H1 (cell line): ENCODE measurements at regions not wholly inside any gene's neighbourhood (a gene's known extent, or its start where the extent isn't known, plus 50 kb on each side); places are given as distances from the start of the nearest gene placed in this dataset.

Source experiments
- CTCF ChIA-PET: fragments of 300-600 bp; sonication (Branson Sonifier 250); formaldehyde crosslinking; loops from one replicate; lab custom pipeline; 2021; ENCODE audit not compliant: partially characterized antibody; lab: Charles Lee
- POLR2A ChIA-PET: fragments of 300-600 bp; sonication (Branson Sonifier 250); formaldehyde crosslinking; loops from one replicate; lab custom pipeline; 2021; ENCODE audit warnings: inconsistent platforms; ENCODE audit not compliant: partially characterized antibody; lab: Charles Lee
- DNase-seq, 2 experiments: peaks; one replicate each; pipeline versions ENCODE4 v3.0.0 to v3.0.0-alpha.2; 2010 to 2022; ENCODE audit warnings: low spot score in 2 of 2, low read depth in 1 of 2, mixed read lengths in 1 of 2
- FAIRE-seq: peaks from 2 replicates; lab custom pipeline; 2011; peaks lifted over from hg19 to GRCh38; lab: Jason Lieb, UNC
- H2AFZ ChIP-seq: 2 replicates; pipeline ENCODE4 v1.8.1; 2012; ENCODE audit warnings: low read length, inconsistent platforms
- H2AK5ac ChIP-seq: 2 replicates; pipeline ENCODE4 v1.6.1; 2013; ENCODE audit warnings: low read depth, low read length
- H2BK120ac ChIP-seq: replicated peaks from 2 replicates; pipeline ENCODE3; 2013; ENCODE audit warnings: low read depth, low read length, inconsistent platforms
- H2BK12ac ChIP-seq: 2 replicates; pipeline ENCODE4 v1.6.1; 2013; ENCODE audit warnings: low read depth, low read length
- H2BK15ac ChIP-seq: 2 replicates; pipeline ENCODE4 v1.6.1; 2013; ENCODE audit warnings: low read length
- H2BK20ac ChIP-seq: 2 replicates; pipeline ENCODE4 v1.6.1; 2013; ENCODE audit warnings: low read length
- H2BK5ac ChIP-seq: 2 replicates; pipeline ENCODE4 v1.6.1; 2013; ENCODE audit warnings: low read depth, low read length
- H3K14ac ChIP-seq: 2 replicates; pipeline ENCODE4 v1.6.1; 2013; ENCODE audit warnings: inconsistent platforms; ENCODE audit not compliant: insufficient read length
- H3K18ac ChIP-seq: 2 replicates; pipeline ENCODE4 v1.6.1; 2013; ENCODE audit warnings: low read length; ENCODE audit errors: extremely low read depth
- H3K23ac ChIP-seq: 2 replicates; pipeline ENCODE4 v1.6.1; 2013; ENCODE audit warnings: inconsistent platforms; ENCODE audit not compliant: insufficient read length
- H3K23me2 ChIP-seq: 2 replicates; pipeline ENCODE4 v1.6.1; 2013; ENCODE audit warnings: low read depth, low read length
- H3K27ac ChIP-seq: 2 replicates; pipeline ENCODE4 v1.6.1; 2011; ENCODE audit warnings: low read depth, low read length, inconsistent platforms
- H3K27me3 ChIP-seq, 4 experiments: replicated peaks in 1 of 4; 1 replicate in 1 of 4; 2 replicates in 3 of 4; pipeline versions ENCODE4 v1.6.1 to v1.8.1; 2011 to 2013; ENCODE audit warnings: low read length in 3 of 4, mild to moderate bottlenecking in 3 of 4, inconsistent platforms in 2 of 4, mixed read lengths in 2 of 4, moderate library complexity in 1 of 4; ENCODE audit not compliant: control insufficient read depth in 3 of 4, insufficient read depth in 3 of 4; ENCODE audit errors: extremely low read depth in 1 of 4
- H3K36me3 ChIP-seq, 4 experiments: 2 replicates each; pipeline versions ENCODE4 v1.6.1 to v1.8.1; 2011 to 2013; ENCODE audit warnings: mild to moderate bottlenecking in 4 of 4, low read length in 3 of 4, moderate library complexity in 2 of 4, control low read depth in 1 of 4, inconsistent platforms in 1 of 4; ENCODE audit not compliant: insufficient read depth in 4 of 4, control insufficient read depth in 2 of 4
- H3K4ac ChIP-seq: replicated peaks from 2 replicates; pipeline ENCODE3; 2013; ENCODE audit warnings: low read length, low read depth, mixed read lengths, inconsistent platforms; ENCODE audit not compliant: insufficient read length
- H3K4me1 ChIP-seq, 4 experiments: replicated peaks in 1 of 4; 1 replicate in 1 of 4; 2 replicates in 3 of 4; pipeline versions ENCODE4 v1.6.1 to v1.8.1; 2011 to 2013; ENCODE audit warnings: low read length in 3 of 4, inconsistent platforms in 2 of 4, mixed read lengths in 1 of 4; ENCODE audit not compliant: insufficient read depth in 4 of 4, control insufficient read depth in 3 of 4
- H3K4me2 ChIP-seq, 2 experiments: 2 replicates each; pipeline versions ENCODE4 v1.6.1 to v1.8.1; 2011 to 2013; ENCODE audit warnings: low read depth in 2 of 2, low read length in 2 of 2, control low read depth in 1 of 2, inconsistent platforms in 1 of 2, mild to moderate bottlenecking in 1 of 2; ENCODE audit not compliant: insufficient read depth in 1 of 2
- H3K4me3 ChIP-seq, 4 experiments: fragments of 200-600, 300-600 bp in 1 of 4; sonication (generic), shearing (Covaris generic), sonication (Bioruptor Twin) in 1 of 4; 2 replicates each; pipeline versions ENCODE4 v1.5.1 to v1.8.1; 2011 to 2016; ENCODE audit warnings: low read length in 4 of 4, low read depth in 3 of 4, control low read depth in 2 of 4, inconsistent platforms in 2 of 4, mild to moderate bottlenecking in 2 of 4, mixed read lengths in 1 of 4, moderate library complexity in 1 of 4; ENCODE audit not compliant: insufficient read depth in 2 of 4; ENCODE audit errors: extremely low read depth in 1 of 4
- H3K56ac ChIP-seq: replicated peaks from 2 replicates; pipeline ENCODE3; 2013; ENCODE audit warnings: low read depth, mild to moderate bottlenecking, mixed read lengths, low read length, inconsistent platforms; ENCODE audit not compliant: insufficient read length
- H3K79me1 ChIP-seq: 2 replicates; pipeline ENCODE4 v1.6.1; 2013; ENCODE audit warnings: low read depth, low read length, control low read depth
- H3K79me2 ChIP-seq, 2 experiments: 2 replicates each; pipeline versions ENCODE4 v1.6.1 to v1.8.1; 2012 to 2013; ENCODE audit warnings: low read length in 2 of 2, mild to moderate bottlenecking in 2 of 2, inconsistent platforms in 1 of 2; ENCODE audit not compliant: insufficient read depth in 2 of 2, control insufficient read depth in 1 of 2
- H3K9ac ChIP-seq, 4 experiments: replicated peaks in 1 of 4; 1 replicate in 1 of 4; 2 replicates in 3 of 4; pipeline versions ENCODE4 v1.6.1 to v1.8.1; 2011 to 2013; ENCODE audit warnings: low read depth in 3 of 4, low read length in 3 of 4, control low read depth in 2 of 4, mild to moderate bottlenecking in 2 of 4, moderate library complexity in 2 of 4, inconsistent platforms in 1 of 4; ENCODE audit errors: extremely low read depth in 1 of 4
- H3K9me3 ChIP-seq, 2 experiments: 2 replicates each; pipeline versions ENCODE4 v1.6.1 to v1.8.1; 2012 to 2013; ENCODE audit warnings: mild to moderate bottlenecking in 2 of 2, moderate library complexity in 2 of 2, control low read depth in 1 of 2, inconsistent platforms in 1 of 2, low read depth in 1 of 2, low read length in 1 of 2, mixed read lengths in 1 of 2; ENCODE audit not compliant: insufficient read depth in 2 of 2
- H4K20me1 ChIP-seq, 2 experiments: replicated peaks in 1 of 2; 2 replicates each; pipeline versions ENCODE3 to v1.8.1; 2011 to 2013; ENCODE audit warnings: inconsistent platforms in 2 of 2, low read length in 2 of 2, mild to moderate bottlenecking in 1 of 2; ENCODE audit not compliant: insufficient read depth in 2 of 2, control insufficient read depth in 1 of 2
- H4K5ac ChIP-seq: 2 replicates; pipeline ENCODE4 v1.6.1; 2013; ENCODE audit warnings: low read length, low read depth, mixed read lengths, inconsistent platforms; ENCODE audit not compliant: insufficient read length
- H4K8ac ChIP-seq: 2 replicates; pipeline ENCODE4 v1.8.0; 2013; ENCODE audit warnings: mild to moderate bottlenecking, moderate library complexity, low read length, inconsistent platforms; ENCODE audit not compliant: insufficient read depth; ENCODE audit errors: extremely low read depth
- H4K91ac ChIP-seq: replicated peaks from 2 replicates; pipeline ENCODE3; 2013; ENCODE audit warnings: low read length, mixed read lengths, inconsistent platforms; ENCODE audit not compliant: insufficient read length
- BRCA1 ChIP-seq: IDR thresholded peaks from 2 replicates; pipeline ENCODE4 v1.6.1; 2012; ENCODE audit warnings: low read depth, low read length, improper control_type of control experiment
- CEBPB ChIP-seq: IDR thresholded peaks from 2 replicates; pipeline ENCODE4 v1.6.1; 2012; ENCODE audit warnings: low read depth, low read length
- CHD2 ChIP-seq: IDR thresholded peaks from 2 replicates; pipeline ENCODE4 v1.6.1; 2012; ENCODE audit warnings: low read length, improper control_type of control experiment
- CREB1 ChIP-seq: IDR thresholded peaks from 2 replicates; pipeline ENCODE4 v1.6.1; 2012; ENCODE audit warnings: inconsistent platforms
- CTBP2 ChIP-seq: IDR thresholded peaks from 2 replicates; pipeline ENCODE4 v1.7.0; 2011; ENCODE audit warnings: borderline replicate concordance, mild to moderate bottlenecking, moderate library complexity, mixed read lengths, low read length; ENCODE audit not compliant: insufficient read depth, insufficient read length
- E2F6 ChIP-seq: IDR thresholded peaks from 2 replicates; pipeline ENCODE4 v1.6.1; 2012; ENCODE audit warnings: inconsistent platforms
- EP300 ChIP-seq, 2 experiments: IDR thresholded peaks; 1 replicate in 1 of 2; 2 replicates in 1 of 2; pipeline ENCODE4 v1.6.1; 2011 to 2012; ENCODE audit warnings: low read depth in 2 of 2, low read length in 2 of 2, mild to moderate bottlenecking in 2 of 2, borderline replicate concordance in 1 of 2, inconsistent platforms in 1 of 2, moderate library complexity in 1 of 2
- GABPA ChIP-seq: IDR thresholded peaks from 2 replicates; pipeline ENCODE4 v1.6.1; 2011; ENCODE audit warnings: mild to moderate bottlenecking, low read length, moderate library complexity, borderline replicate concordance; ENCODE audit not compliant: insufficient read depth
- RBBP5 ChIP-seq: IDR thresholded peaks from 2 replicates; pipeline ENCODE4 v1.7.1; 2012; ENCODE audit warnings: low read depth, mild to moderate bottlenecking, inconsistent platforms, low read length, moderate library complexity, borderline replicate concordance
- SIRT6 ChIP-seq: IDR thresholded peaks from one replicate; pipeline ENCODE4 v1.7.1; 2012; ENCODE audit warnings: low read length, inconsistent platforms
- USF2 ChIP-seq: IDR thresholded peaks from 2 replicates; pipeline ENCODE4 v1.6.1; 2011; ENCODE audit warnings: low read length, improper control_type of control experiment
- ZNF274 ChIP-seq: IDR thresholded peaks from 2 replicates; pipeline ENCODE4 v1.7.0; 2012; ENCODE audit warnings: low read length, borderline replicate concordance; ENCODE audit errors: extremely low read depth
- WGBS, 2 experiments: shearing (Covaris generic) in 1 of 2; methylation state at CpG; one replicate each; pipeline versions ENCODE4 v1.1.6 to v1.1.7; 2013 to 2015; ENCODE audit warnings: low lambda C conversion rate in 2 of 2, mixed read lengths in 2 of 2, inconsistent platforms in 1 of 2, low coverage in 1 of 2, missing lambda C conversion rate in 1 of 2; ENCODE audit not compliant: insufficient replicate concordance in 2 of 2, insufficient coverage in 1 of 2, insufficient read length in 1 of 2; ENCODE audit errors: extremely low coverage in 1 of 2, missing lambda C conversion rate in 1 of 2; 5-methylcytosine and 5-hydroxymethylcytosine counted together

GRCh38 chr18:61628085-61628484 is 264.7 kb downstream of the RNF152 start:
- POLR2A ChIA-PET: interaction anchor here (1.5 kb wide), 1 partner anchor 9 kb away, joined by 3 read pairs; no protein-coding TSS in a partner anchor

More at GRCh38 chr18:61628085-61628484, 264.7 kb downstream of the RNF152 start:
- H4K20me1 ChIP-seq: no peaks in the 10 kb centered on the region
- no peak overlapping the region for H2AK5ac ChIP-seq
- no peak overlapping the region for H3K23ac ChIP-seq
- H3K79me1 ChIP-seq: no peaks in the 10 kb centered on the region
- H2AFZ ChIP-seq: no peak overlapping the region
- 58% methylated on average over 3 of the region's 3 CpGs; no CpG with 5 or more reads in 1 of the 2 experiments for WGBS, 2 experiments
- H3K27me3 ChIP-seq: no peaks in the 10 kb centered on the region
- H3K4ac ChIP-seq: no peak overlapping the region
- H2BK12ac ChIP-seq: no peak overlapping the region
- H2BK5ac ChIP-seq: no peak overlapping the region
- H3K4me2 ChIP-seq: no peak overlapping the region
- no peak overlapping the region for H3K56ac ChIP-seq
- H4K8ac ChIP-seq: no peak overlapping the region
- no peak overlapping the region for H3K4me3 ChIP-seq
- no peak for TF ChIP-seq CEBPB
- TF ChIP-seq SIRT6: no peak
- TF ChIP-seq USF2: no peak
- TF ChIP-seq BRCA1: no peak
- no peak for TF ChIP-seq CTBP2
- no peak for TF ChIP-seq E2F6
- TF ChIP-seq GABPA: no peak
- TF ChIP-seq ZNF274: no peak
- no peak for TF ChIP-seq CHD2
- TF ChIP-seq CREB1: no peak
- TF ChIP-seq EP300 (IDR thresholded peaks at IDR 0.05; ENCODE audit: borderline replicate concordance in 1 of 2, low read depth in 2 of 2, low read length in 2 of 2): no peak
- no peak for TF ChIP-seq RBBP5
- no peaks in the 10 kb centered on the region for H3K23me2 ChIP-seq
- no peaks in the 10 kb centered on the region for H3K4me1 ChIP-seq
- H3K14ac ChIP-seq: no peak overlapping the region
- no peaks in the 10 kb centered on the region for H3K79me2 ChIP-seq
- H3K18ac ChIP-seq: no peak overlapping the region
- FAIRE-seq (no peak), DNase-seq (no peak)
- H4K5ac ChIP-seq: no peak overlapping the region
- H4K91ac ChIP-seq: no peak overlapping the region
- CTCF ChIA-PET: interaction anchor here (0.5 to 3.5 kb wide), 3 partner anchors 8 to 306 kb away, joined by 3 to 14 read pairs (median 4); no protein-coding TSS in a partner anchor
- no peak overlapping the region for H2BK20ac ChIP-seq
- H3K9ac ChIP-seq: no peak overlapping the region
- no peak overlapping the region for H3K27ac ChIP-seq
- peaks cover 3 to 7% of the 10 kb centered on the region in 2 experiments; a peak in 1 of 4 replicates for H3K9me3 ChIP-seq
- no peaks in the 10 kb centered on the region; a peak in 1 of 8 replicates for H3K36me3 ChIP-seq
- H2BK15ac ChIP-seq: no peak overlapping the region
- H2BK120ac ChIP-seq: no peak overlapping the region
